GM13976 (cell line): ENCODE measurements at regions not wholly inside any gene's neighbourhood (a gene's known extent, or its start where the extent isn't known, plus 50 kb on each side); places are given as distances from the start of the nearest gene placed in this dataset.

Experiments used
- DNase-seq: peaks from one replicate; pipeline ENCODE4 v3.0.0; 2012; ENCODE audit warnings: low spot score
- in situ Hi-C: fragments of 300-500 bp; cut with MboI; formaldehyde crosslinking; loops from one replicate; pipeline ENCODE4 v1.12.0; 2022; ENCODE audit warnings: low sequenced_read_pairs, mixed read lengths, inconsistent platforms; ENCODE audit not compliant: unreplicated experiment
- TF ChIP-seq, protein P1 (sequence below): IDR thresholded peaks from 2 replicates; pipeline ENCODE4 v1.5.1; 2012; ENCODE audit warnings: borderline replicate concordance, mild to moderate bottlenecking; ENCODE audit not compliant: insufficient read depth; ENCODE audit errors: extremely low read depth, missing control alignments, control extremely low read depth

DNA sequence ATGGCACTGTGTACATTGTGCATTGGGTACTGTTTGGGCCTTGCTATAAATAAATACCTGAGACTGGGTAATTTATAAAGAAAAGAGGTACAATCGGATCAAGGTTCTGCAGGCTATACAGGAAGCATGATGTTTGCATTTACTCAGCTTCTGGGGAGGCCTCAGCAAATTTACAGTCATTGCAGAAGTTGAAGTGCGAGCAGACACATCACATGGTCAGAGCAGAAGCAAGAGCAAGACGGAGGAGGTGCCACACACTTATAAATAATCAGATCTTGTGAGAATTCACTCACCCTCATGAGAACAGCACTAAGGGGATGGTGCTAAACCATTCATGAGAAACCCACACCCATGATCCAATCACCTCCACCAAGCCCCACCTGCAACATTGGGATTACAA, 505.0 kb downstream of the ARAP2 start:
- in situ Hi-C loops: no loop called here
- DNase-seq: no peak
- TF ChIP-seq, protein P1, sequence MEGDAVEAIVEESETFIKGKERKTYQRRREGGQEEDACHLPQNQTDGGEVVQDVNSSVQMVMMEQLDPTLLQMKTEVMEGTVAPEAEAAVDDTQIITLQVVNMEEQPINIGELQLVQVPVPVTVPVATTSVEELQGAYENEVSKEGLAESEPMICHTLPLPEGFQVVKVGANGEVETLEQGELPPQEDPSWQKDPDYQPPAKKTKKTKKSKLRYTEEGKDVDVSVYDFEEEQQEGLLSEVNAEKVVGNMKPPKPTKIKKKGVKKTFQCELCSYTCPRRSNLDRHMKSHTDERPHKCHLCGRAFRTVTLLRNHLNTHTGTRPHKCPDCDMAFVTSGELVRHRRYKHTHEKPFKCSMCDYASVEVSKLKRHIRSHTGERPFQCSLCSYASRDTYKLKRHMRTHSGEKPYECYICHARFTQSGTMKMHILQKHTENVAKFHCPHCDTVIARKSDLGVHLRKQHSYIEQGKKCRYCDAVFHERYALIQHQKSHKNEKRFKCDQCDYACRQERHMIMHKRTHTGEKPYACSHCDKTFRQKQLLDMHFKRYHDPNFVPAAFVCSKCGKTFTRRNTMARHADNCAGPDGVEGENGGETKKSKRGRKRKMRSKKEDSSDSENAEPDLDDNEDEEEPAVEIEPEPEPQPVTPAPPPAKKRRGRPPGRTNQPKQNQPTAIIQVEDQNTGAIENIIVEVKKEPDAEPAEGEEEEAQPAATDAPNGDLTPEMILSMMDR: no peak

DNA sequence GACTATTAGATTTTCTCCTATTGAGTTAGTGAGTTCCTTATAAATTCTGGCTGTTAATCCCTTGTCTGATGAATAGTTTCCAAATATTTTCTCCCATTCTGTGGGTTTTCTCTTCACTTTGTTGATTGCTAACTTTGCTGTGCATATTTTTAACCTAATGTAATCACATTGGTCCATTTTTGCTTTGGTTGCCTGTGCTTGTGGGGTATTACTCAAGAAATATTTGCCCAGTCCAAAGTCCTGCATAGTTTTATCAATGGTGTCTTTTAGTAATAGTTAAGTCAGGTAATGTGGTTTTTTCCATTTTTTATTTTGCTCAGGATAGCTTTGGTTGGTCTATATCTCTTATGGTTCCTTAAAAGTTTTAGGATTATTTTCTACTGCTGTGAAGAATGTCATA, 490.3 kb downstream of the ARAP2 start:
- DNase-seq: no peak
- in situ Hi-C loops: no loop called here
- TF ChIP-seq, protein P1: no peak

- TF ChIP-seq, protein P1: no peak
- in situ Hi-C loops: no loop called here
- DNase-seq: no peak
Measured at GRCh38 chr4:35757836-35758235, 486.5 kb downstream of the ARAP2 start.

DNA sequence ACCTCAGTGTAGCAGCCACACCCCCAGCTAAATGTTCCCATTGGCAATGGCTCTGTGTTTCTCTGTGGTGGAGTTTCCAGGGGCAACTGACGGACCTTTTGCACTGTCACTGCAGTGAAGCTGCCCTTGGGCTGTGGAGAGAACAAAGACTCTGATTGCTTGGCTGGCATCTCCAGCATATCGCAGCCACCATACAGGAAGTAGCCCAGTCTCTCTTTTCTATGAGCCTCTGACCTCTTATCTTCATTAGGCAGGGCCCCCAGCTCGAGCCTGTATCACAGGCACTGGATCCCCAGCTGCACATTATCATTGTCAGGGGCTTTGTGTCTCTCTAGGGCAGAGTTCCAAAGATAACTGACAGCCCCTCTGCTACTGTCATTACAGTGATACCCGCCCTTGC, 483.5 kb downstream of the ARAP2 start:
- DNase-seq: no peak
- TF ChIP-seq, protein P1: no peak
- in situ Hi-C loops: no loop called here

DNA sequence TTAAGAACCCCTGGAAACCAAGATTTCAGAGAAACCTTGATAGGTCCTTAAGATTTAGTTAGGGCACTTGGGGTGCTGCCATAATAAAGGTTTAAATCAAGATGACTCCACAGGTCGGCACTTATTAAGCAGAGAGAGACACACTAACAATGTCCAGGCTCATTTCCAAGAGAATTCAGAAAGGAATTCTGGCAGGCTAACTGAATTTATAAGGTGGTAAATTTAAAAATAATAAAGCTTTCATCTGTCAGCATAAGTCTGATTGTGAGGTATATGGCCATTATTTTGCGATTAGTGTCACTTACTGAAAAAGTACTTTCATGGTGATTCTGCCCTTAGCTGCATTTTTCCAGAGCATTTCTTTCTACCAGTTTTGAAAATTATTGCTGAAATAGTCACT, 472.7 kb downstream of the ARAP2 start:
- DNase-seq: no peak
- TF ChIP-seq, protein P1: no peak
- in situ Hi-C loops: no loop called here

GRCh38 chr4:35772291-35772690, 472.0 kb downstream of the ARAP2 start:
- in situ Hi-C loops: no loop called here
- TF ChIP-seq, protein P1: no peak
- no peak for DNase-seq

DNA sequence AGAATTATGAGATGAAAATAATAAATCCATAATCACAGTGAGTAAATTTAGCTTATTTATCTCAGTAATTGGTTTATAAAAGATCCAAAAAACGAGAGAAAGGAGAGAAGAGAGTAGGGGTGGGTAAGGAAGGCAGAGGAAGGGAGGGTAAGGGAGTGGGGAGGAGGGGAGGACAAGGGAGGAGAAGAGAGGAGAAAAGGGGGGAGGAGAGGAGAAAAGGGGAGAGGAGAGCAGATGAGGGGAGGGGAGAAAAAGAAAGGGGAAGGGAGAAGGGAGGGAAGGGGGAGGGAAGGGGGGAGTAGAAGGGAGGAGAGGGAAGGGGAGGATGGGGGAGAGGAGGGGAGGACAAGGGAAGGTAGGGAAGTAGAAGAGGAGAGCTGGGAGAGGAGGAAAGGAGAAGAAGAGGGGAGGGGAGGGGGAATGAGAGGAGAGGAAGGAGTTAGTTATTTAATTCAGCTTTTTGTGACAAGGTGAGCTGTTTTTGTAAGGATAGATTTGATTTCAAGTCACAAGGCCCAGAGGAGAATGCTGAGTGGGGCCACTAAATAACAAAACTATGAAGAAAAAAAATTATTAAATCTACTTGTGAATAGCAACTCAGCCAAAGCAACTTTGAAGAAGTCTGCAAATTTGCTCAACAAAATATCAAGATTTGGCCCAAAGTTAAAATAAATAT, 454.3 kb downstream of the ARAP2 start:
- DNase-seq: no peak
- in situ Hi-C loops: no loop called here
- TF ChIP-seq, protein P1: no peak
